Transverse colon (tissue), 4 donors: ENCODE measurements at regions not wholly inside any gene's neighbourhood (a gene's known extent, or its start where the extent isn't known, plus 50 kb on each side); places are given as distances from the start of the nearest gene placed in this dataset.

Source experiments
- EP300 ChIP-seq: sonication (generic); formaldehyde crosslinking; IDR thresholded peaks from one replicate; pipeline ENCODE4 v1.6.1; 2017; ENCODE audit warnings: antibody characterized with exemption, low read depth
- POLR2AphosphoS5 ChIP-seq, 3 donors: sonication (generic); formaldehyde crosslinking; IDR thresholded peaks; one replicate each; pipeline ENCODE4 v1.6.1; 2016; ENCODE audit warnings: antibody characterized with exemption in 3 of 3
- TF ChIP-seq, protein P1 (sequence below), 5 experiments: fragments of 200-600 bp in 3 of 5; fragments of 450-650 bp in 2 of 5; sonication (generic) in 3 of 5; IDR thresholded peaks; 1 replicate in 2 of 5; 2 replicates in 3 of 5; pipeline ENCODE4 v1.5.1; 2016 to 2017; ENCODE audit warnings: antibody characterized with exemption in 5 of 5, inconsistent platforms in 3 of 5, mild to moderate bottlenecking in 2 of 5, moderate library complexity in 1 of 5

DNA sequence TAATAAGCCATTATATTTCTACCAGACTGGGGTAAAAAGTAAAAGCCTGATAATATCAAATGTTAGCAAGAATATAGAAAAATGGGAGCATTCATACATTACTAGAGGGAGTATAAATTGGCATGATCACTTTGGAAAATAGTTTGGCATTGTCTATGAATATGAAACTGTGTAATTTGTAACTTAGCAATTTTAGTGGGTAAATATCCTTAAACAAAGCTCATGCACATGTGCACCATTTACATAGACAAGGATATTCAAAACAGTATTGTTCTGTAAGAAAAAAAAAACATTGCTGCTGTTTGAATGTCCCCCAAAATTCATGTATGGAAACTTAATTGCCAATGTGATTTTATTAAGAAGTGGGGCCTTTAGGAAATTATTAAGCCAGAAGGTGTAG, 166.4 kb upstream of the SLC27A6 start:
- TF ChIP-seq EP300 (no peak), POLR2AphosphoS5 (IDR thresholded peaks at IDR 0.05) (no peak)
- TF ChIP-seq, protein P1, sequence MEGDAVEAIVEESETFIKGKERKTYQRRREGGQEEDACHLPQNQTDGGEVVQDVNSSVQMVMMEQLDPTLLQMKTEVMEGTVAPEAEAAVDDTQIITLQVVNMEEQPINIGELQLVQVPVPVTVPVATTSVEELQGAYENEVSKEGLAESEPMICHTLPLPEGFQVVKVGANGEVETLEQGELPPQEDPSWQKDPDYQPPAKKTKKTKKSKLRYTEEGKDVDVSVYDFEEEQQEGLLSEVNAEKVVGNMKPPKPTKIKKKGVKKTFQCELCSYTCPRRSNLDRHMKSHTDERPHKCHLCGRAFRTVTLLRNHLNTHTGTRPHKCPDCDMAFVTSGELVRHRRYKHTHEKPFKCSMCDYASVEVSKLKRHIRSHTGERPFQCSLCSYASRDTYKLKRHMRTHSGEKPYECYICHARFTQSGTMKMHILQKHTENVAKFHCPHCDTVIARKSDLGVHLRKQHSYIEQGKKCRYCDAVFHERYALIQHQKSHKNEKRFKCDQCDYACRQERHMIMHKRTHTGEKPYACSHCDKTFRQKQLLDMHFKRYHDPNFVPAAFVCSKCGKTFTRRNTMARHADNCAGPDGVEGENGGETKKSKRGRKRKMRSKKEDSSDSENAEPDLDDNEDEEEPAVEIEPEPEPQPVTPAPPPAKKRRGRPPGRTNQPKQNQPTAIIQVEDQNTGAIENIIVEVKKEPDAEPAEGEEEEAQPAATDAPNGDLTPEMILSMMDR (IDR thresholded peaks at IDR 0.05) = no peak
